DND-41 (cell line): ENCODE measurements at regions not wholly inside any gene's neighbourhood (a gene's known extent, or its start where the extent isn't known, plus 50 kb on each side); places are given as distances from the start of the nearest gene placed in this dataset.

ENCODE experiments used
- ATAC-seq: fragments of 200-7000 bp; cut with Tn5 transposase; 3 replicates; pipeline ENCODE4 v1.9.1; 2021; ENCODE audit warnings: low read depth; ENCODE audit not compliant: insufficient read depth
- DNase-seq: peaks from one replicate; pipeline ENCODE4 v3.0.0-alpha.2; 2020
- H2AFZ ChIP-seq: 2 replicates; pipeline ENCODE4 v1.6.0; 2012; ENCODE audit warnings: low read depth, low read length
- H3K27ac ChIP-seq: 2 replicates; pipeline ENCODE4 v1.5.1; 2012; ENCODE audit warnings: low read length, inconsistent platforms
- H3K27me3 ChIP-seq: fragments of 200-600 bp; sonication (generic); 2 replicates; pipeline ENCODE4 v1.6.0; 2012; ENCODE audit warnings: low read length, mild to moderate bottlenecking, inconsistent platforms; ENCODE audit not compliant: insufficient read depth, poor library complexity
- H3K36me3 ChIP-seq: 2 replicates; pipeline ENCODE4 v1.5.1; 2012; ENCODE audit warnings: low read length, inconsistent platforms; ENCODE audit not compliant: insufficient read depth
- H3K4me1 ChIP-seq: 2 replicates; pipeline ENCODE4 v1.5.1; 2012; ENCODE audit warnings: mild to moderate bottlenecking, low read length; ENCODE audit not compliant: insufficient read depth
- H3K4me2 ChIP-seq: 2 replicates; pipeline ENCODE4 v1.6.0; 2012; ENCODE audit warnings: mild to moderate bottlenecking, moderate library complexity, low read length, inconsistent platforms; ENCODE audit not compliant: insufficient read depth
- H3K4me3 ChIP-seq, 2 experiments: fragments of 200-600 bp in 1 of 2; shearing (Covaris generic) in 1 of 2; 2 replicates each; pipeline ENCODE4 v1.5.1; 2012 to 2016; ENCODE audit warnings: inconsistent platforms in 2 of 2, low read length in 2 of 2, mild to moderate bottlenecking in 2 of 2, low read depth in 1 of 2, moderate library complexity in 1 of 2
- H3K79me2 ChIP-seq: 2 replicates; pipeline ENCODE4 v1.6.0; 2012; ENCODE audit warnings: low read length, inconsistent platforms; ENCODE audit not compliant: insufficient read depth
- H3K9ac ChIP-seq: 2 replicates; pipeline ENCODE4 v1.6.0; 2012; ENCODE audit warnings: low read depth, mild to moderate bottlenecking, inconsistent platforms, low read length, moderate library complexity
- H3K9me3 ChIP-seq: 2 replicates; pipeline ENCODE4 v1.5.1; 2012; ENCODE audit warnings: low read length, moderate library complexity, mild to moderate bottlenecking, inconsistent platforms; ENCODE audit not compliant: insufficient read depth, severe bottlenecking
- H4K20me1 ChIP-seq: 2 replicates; pipeline ENCODE4 v1.6.0; 2012; ENCODE audit warnings: low read length; ENCODE audit not compliant: insufficient read depth
- EZH2 ChIP-seq: IDR thresholded peaks from 3 replicates; pipeline ENCODE4 v1.6.1; 2012; ENCODE audit warnings: borderline replicate concordance, low read depth, mild to moderate bottlenecking, moderate library complexity, low read length, inconsistent platforms; ENCODE audit not compliant: severe bottlenecking
- TF ChIP-seq, protein P1 (sequence below): IDR thresholded peaks from 2 replicates; pipeline ENCODE4 v1.5.1; 2012; ENCODE audit warnings: borderline replicate concordance, low read length, moderate library complexity, mild to moderate bottlenecking; ENCODE audit not compliant: poor library complexity, severe bottlenecking; ENCODE audit errors: extremely low read depth

DNA sequence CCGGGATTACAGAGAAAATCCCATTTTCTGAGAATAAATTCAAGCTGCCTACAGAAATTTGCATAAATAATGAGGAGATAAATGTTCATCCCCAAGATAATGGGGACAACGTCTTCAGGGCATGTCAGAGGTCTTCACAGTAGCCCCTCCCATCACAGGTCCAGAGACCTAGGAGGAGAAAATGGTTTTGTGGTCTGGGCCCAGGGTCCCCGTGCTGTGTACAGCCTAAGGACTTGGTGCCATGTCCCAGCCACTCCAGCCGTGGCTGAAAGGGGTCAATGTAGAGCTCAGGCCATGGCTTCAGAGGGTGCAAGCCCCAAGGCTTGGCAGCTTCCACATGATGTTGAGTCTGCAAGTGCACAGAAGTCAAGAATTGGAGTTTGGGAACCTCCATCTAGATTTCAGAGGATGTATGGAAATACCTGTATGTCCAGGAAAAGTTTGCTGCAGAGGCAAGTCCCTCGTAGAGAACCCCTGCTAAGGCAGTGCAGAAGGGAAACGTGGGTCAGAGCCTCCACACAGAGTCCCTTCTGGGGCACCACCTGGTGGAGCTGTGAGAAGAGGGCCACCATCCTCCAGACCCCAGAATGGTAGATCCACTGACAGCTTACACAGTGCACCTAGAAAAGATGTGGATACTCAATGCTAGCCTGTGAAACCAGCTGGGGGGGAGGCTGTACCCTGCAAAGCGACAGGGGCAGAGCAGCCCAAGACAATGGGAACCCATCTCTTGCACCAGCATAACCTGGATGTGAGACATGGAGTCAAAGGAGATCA lies 176.3 kb downstream of the RASSF9 start:
- Histone ChIP-seq H3K27ac (no peak overlapping the region), H3K4me3 (no peak overlapping the region), H3K4me2 (no peak overlapping the region), H3K79me2 (no peaks in the 10 kb centered on the region), H4K20me1 (no peaks in the 10 kb centered on the region), H3K27me3 (no peaks in the 10 kb centered on the region), H3K9ac (no peak overlapping the region), H3K36me3 (no peaks in the 10 kb centered on the region), H3K4me1 (no peaks in the 10 kb centered on the region), H2AFZ (no peak overlapping the region), H3K9me3 (no peaks in the 10 kb centered on the region)
- no peak for ATAC-seq
- TF ChIP-seq, protein P1, sequence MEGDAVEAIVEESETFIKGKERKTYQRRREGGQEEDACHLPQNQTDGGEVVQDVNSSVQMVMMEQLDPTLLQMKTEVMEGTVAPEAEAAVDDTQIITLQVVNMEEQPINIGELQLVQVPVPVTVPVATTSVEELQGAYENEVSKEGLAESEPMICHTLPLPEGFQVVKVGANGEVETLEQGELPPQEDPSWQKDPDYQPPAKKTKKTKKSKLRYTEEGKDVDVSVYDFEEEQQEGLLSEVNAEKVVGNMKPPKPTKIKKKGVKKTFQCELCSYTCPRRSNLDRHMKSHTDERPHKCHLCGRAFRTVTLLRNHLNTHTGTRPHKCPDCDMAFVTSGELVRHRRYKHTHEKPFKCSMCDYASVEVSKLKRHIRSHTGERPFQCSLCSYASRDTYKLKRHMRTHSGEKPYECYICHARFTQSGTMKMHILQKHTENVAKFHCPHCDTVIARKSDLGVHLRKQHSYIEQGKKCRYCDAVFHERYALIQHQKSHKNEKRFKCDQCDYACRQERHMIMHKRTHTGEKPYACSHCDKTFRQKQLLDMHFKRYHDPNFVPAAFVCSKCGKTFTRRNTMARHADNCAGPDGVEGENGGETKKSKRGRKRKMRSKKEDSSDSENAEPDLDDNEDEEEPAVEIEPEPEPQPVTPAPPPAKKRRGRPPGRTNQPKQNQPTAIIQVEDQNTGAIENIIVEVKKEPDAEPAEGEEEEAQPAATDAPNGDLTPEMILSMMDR = no peak
- no peak for TF ChIP-seq EZH2
- DNase-seq = no peak

- Histone ChIP-seq H3K27ac (no peak overlapping the region), H3K79me2 (no peaks in the 10 kb centered on the region), H3K9ac (no peak overlapping the region), H3K4me2 (no peak overlapping the region), H3K9me3 (no peaks in the 10 kb centered on the region), H3K4me3 (no peak overlapping the region), H3K4me1 (no peaks in the 10 kb centered on the region), H4K20me1 (no peaks in the 10 kb centered on the region), H2AFZ (no peak overlapping the region), H3K27me3 (no peaks in the 10 kb centered on the region), H3K36me3 (no peaks in the 10 kb centered on the region)
- ATAC-seq (no peak), DNase-seq (no peak)
- no peak for TF ChIP-seq EZH2
These were observed 174.6 kb downstream of the RASSF9 start for GRCh38 chr12:85661461-85662206.

GRCh38 chr12:85662207-85662602 lies 174.0 kb downstream of the RASSF9 start:
- H3K36me3 ChIP-seq = no peaks in the 10 kb centered on the region
- no peaks in the 10 kb centered on the region for H3K27me3 ChIP-seq
- H3K9ac ChIP-seq = no peak overlapping the region
- H3K27ac ChIP-seq = no peak overlapping the region
- no peaks in the 10 kb centered on the region for H3K9me3 ChIP-seq
- DNase-seq (no peak), ATAC-seq (no peak)
- no peak overlapping the region for H3K4me2 ChIP-seq
- H3K79me2 ChIP-seq = no peaks in the 10 kb centered on the region
- no peak overlapping the region for H3K4me3 ChIP-seq
- H3K4me1 ChIP-seq = no peaks in the 10 kb centered on the region
- H4K20me1 ChIP-seq = no peaks in the 10 kb centered on the region
- H2AFZ ChIP-seq = no peak overlapping the region
- no peak for TF ChIP-seq EZH2
- TF ChIP-seq, protein P1 = no peak

- Histone ChIP-seq H3K36me3 (no peaks in the 10 kb centered on the region), H3K4me3 (no peak overlapping the region)
- DNase-seq = no peak
These were observed 172.6 kb downstream of the RASSF9 start for GRCh38 chr12:85663631-85664030.

More at GRCh38 chr12:85663631-85664030, 172.6 kb downstream of the RASSF9 start:
- Histone ChIP-seq H2AFZ (no peak overlapping the region), H3K9ac (no peak overlapping the region), H3K4me1 (no peaks in the 10 kb centered on the region), H3K4me2 (no peak overlapping the region), H3K27ac (no peak overlapping the region), H3K9me3 (no peaks in the 10 kb centered on the region), H3K27me3 (no peaks in the 10 kb centered on the region), H3K79me2 (no peaks in the 10 kb centered on the region), H4K20me1 (no peaks in the 10 kb centered on the region)
- ATAC-seq = no peak
- no peak for TF ChIP-seq EZH2
- TF ChIP-seq, protein P1 = no peak
